Heart right ventricle (tissue), 16 donors: ENCODE measurements at regions not wholly inside any gene's neighbourhood (a gene's known extent, or its start where the extent isn't known, plus 50 kb on each side); places are given as distances from the start of the nearest gene placed in this dataset.

Experiments
- ATAC-seq, 8 donors: fragments of 200-7000 bp; cut with Tn5 transposase; one replicate each; pipeline ENCODE4 v1.9.1; 2020; ENCODE audit warnings: mild to moderate bottlenecking in 8 of 8, moderate library complexity in 8 of 8, moderate number of reproducible peaks in 1 of 8
- DNase-seq, 2 donors: peaks; one replicate each; pipeline ENCODE4 v3.0.0-alpha.2; 2020
- H3K27ac ChIP-seq, 10 donors: fragments of 200-600 bp; sonication (generic) in 2 of 10; one replicate each; pipeline versions ENCODE4 v1.5.0 to v1.8.0; 2020 to 2022; ENCODE audit warnings: mild to moderate bottlenecking in 3 of 10
- H3K27me3 ChIP-seq, 7 donors: fragments of 200-600 bp; one replicate each; pipeline ENCODE4 v1.8.0; 2021 to 2022; ENCODE audit warnings: mild to moderate bottlenecking in 2 of 7
- H3K36me3 ChIP-seq, 9 donors: fragments of 200-600 bp; sonication (generic) in 1 of 9; one replicate each; pipeline versions ENCODE4 v1.5.0 to v1.8.0; 2020 to 2022; ENCODE audit warnings: mild to moderate bottlenecking in 2 of 9
- H3K4me1 ChIP-seq, 9 donors: fragments of 200-600 bp; sonication (generic) in 1 of 9; one replicate each; pipeline versions ENCODE4 v1.5.0 to v1.8.0; 2020 to 2022; ENCODE audit warnings: mild to moderate bottlenecking in 4 of 9
- H3K4me3 ChIP-seq, 10 donors: fragments of 200-600 bp; sonication (generic) in 2 of 10; one replicate each; pipeline versions ENCODE4 v1.5.0 to v1.8.0; 2020 to 2022; ENCODE audit warnings: mild to moderate bottlenecking in 7 of 10, moderate library complexity in 2 of 10
- H3K9me3 ChIP-seq, 11 donors: fragments of 200-600 bp in 10 of 11; sonication (generic) in 2 of 11; one replicate each; pipeline versions ENCODE4 v1.5.0 to v1.8.0; 2013 to 2022; ENCODE audit warnings: mild to moderate bottlenecking in 2 of 11, control low read depth in 1 of 11, moderate library complexity in 1 of 11
- WGBS, 2 donors: extraction: QIAGEN DNeasy Blood & Tissue Kit; methylation state at CpG; one replicate each; pipeline ENCODE4 v1.1.7; 2013; ENCODE audit warnings: inconsistent platforms in 1 of 2; 5-methylcytosine and 5-hydroxymethylcytosine counted together
- intact Hi-C, 10 donors: fragments of 100-400 bp; cut with DNase I; formaldehyde crosslinking; loops; one replicate each; pipeline versions ENCODE4 v1.11.1 to v1.14.2; 2022
- TF ChIP-seq, protein P1 (sequence below), 9 donors: fragments of 200-600 bp; sonication (generic) in 2 of 9; IDR thresholded peaks; one replicate each; pipeline versions ENCODE4 v1.5.0 to v1.8.0; 2021 to 2022; ENCODE audit warnings: antibody characterized with exemption in 9 of 9, mild to moderate bottlenecking in 5 of 9, moderate library complexity in 1 of 9
- donor health status: Arrhythmogenic right ventricular cardiomyopathy.
- donor health status: ischemic (EF 13 %, LVEDD 7.1; RV severe dilation, severe dysfunction).
- donor health status: healthy with polysubstance abuse.
- donor health status: DM: no; HTN: yes; CAD: no.
- donor health status: DM: no; HTN: no; CAD: no.
- donor health status: ischemic (EF 25% LVEDD 6.9; RV normal size, moderate dysfunction).
- donor health status: ischemic (EF 25% LVEDD 5.7; RV mildly dilated, moderate dysfunction).
- donor health status: healthy.
- donor health status: DM: yes; HTN: yes; CAD: no.
- donor health status: Ischemic cardiomyopathy.
- donor health status: ischemic (EF 35%, LVEDD 5.7; RV mildly dilated, moderate dysfunction).
- donor health status: nonischemic (EF 11% LVEDD 7.7; RV severe dilation, severe dysfunction).
- donor health status: DM: yes; HTN: yes; CAD: no.
- donor health status: PGD.
- donor health status: ischemic (EF 29% LVEDD 5.4; RV normal size, mild dysfunction).
- donor health status: nonischemic (EF 23%, LVEDD 6.1; RV moderate dilation, normal function).

DNA sequence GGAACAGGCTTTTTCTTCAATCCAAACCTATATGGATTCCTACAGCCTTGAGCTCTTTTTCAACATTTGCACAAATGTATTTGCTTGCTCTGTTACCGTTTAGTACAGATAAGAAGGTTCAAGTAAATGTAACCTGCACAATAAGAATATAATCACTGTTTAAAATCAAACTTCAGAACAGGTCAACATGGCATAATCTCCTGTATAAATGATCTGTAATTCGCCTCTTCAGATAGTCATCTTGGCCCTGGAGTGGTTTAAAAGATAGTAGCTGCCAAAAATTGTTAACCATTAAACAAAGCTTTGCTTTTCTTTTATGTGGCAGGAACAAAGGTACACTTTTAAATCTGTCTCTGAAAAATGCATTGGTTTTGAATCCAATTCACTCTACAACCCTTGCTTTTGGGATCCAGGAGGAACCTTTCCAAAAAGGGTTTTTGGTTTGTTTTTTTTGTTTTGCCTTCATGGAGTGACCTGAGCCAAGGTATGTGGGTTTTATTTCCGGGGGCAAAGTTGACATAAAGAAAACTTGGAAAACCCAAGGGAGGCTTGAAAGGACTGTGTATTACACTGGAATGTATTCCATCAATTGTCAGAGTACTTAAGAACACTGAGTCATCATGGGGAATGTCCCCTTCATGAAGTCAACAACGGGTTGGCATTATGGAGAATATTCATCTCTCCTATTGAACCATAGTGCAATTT lies 210.4 kb upstream of the HCCS start:
- H3K36me3 ChIP-seq, result no peaks in the 10 kb centered on the region
- no peak overlapping the region for H3K4me3 ChIP-seq
- no peaks in the 10 kb centered on the region for H3K27me3 ChIP-seq
- WGBS, 2 donors, result 60 to 72% methylated on average over 4 of the region's 4 CpGs
- H3K4me1 ChIP-seq, result no peaks in the 10 kb centered on the region
- H3K27ac ChIP-seq, result no peak overlapping the region
- intact Hi-C loops, result no loop called here
- no peak for ATAC-seq
- DNase-seq, result no peak
- TF ChIP-seq, protein P1, sequence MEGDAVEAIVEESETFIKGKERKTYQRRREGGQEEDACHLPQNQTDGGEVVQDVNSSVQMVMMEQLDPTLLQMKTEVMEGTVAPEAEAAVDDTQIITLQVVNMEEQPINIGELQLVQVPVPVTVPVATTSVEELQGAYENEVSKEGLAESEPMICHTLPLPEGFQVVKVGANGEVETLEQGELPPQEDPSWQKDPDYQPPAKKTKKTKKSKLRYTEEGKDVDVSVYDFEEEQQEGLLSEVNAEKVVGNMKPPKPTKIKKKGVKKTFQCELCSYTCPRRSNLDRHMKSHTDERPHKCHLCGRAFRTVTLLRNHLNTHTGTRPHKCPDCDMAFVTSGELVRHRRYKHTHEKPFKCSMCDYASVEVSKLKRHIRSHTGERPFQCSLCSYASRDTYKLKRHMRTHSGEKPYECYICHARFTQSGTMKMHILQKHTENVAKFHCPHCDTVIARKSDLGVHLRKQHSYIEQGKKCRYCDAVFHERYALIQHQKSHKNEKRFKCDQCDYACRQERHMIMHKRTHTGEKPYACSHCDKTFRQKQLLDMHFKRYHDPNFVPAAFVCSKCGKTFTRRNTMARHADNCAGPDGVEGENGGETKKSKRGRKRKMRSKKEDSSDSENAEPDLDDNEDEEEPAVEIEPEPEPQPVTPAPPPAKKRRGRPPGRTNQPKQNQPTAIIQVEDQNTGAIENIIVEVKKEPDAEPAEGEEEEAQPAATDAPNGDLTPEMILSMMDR (IDR thresholded peaks at IDR 0.05), result no peak
- H3K9me3 ChIP-seq, result peaks cover 0 to 16% (median 0%) of the 10 kb centered on the region in 11 donors

- Histone ChIP-seq H3K9me3 (peaks cover 0 to 22% (median 0%) of the 10 kb centered on the region in 11 donors), H3K27me3 (no peaks in the 10 kb centered on the region), H3K36me3 (no peaks in the 10 kb centered on the region), H3K27ac (no peak overlapping the region), H3K4me1 (no peaks in the 10 kb centered on the region), H3K4me3 (no peak overlapping the region)
- 90 to 98% methylated on average over 1 of the region's 1 CpG for WGBS, 2 donors
- DNase-seq (no peak), ATAC-seq (no peak)
- TF ChIP-seq, protein P1 (IDR thresholded peaks at IDR 0.05), result no peak
- intact Hi-C loops, result no loop called here
Measured at GRCh38 chrX:10901290-10901633, 209.9 kb upstream of the HCCS start.

- DNase-seq (no peak), ATAC-seq (no peak)
- H3K27me3 ChIP-seq, result no peaks in the 10 kb centered on the region
- TF ChIP-seq, protein P1 (IDR thresholded peaks at IDR 0.05), result no peak
- no peaks in the 10 kb centered on the region for H3K4me1 ChIP-seq
- no peak overlapping the region for H3K4me3 ChIP-seq
- H3K27ac ChIP-seq, result no peak overlapping the region
- WGBS, 2 donors, result 91 to 98% methylated on average over 2 of the region's 2 CpGs
- intact Hi-C loops, result no loop called here
- H3K36me3 ChIP-seq, result no peaks in the 10 kb centered on the region
- peaks cover 0 to 24% (median 2%) of the 10 kb centered on the region in 11 donors for H3K9me3 ChIP-seq
Measured at GRCh38 chrX:10902001-10902400, 209.1 kb upstream of the HCCS start.

DNA sequence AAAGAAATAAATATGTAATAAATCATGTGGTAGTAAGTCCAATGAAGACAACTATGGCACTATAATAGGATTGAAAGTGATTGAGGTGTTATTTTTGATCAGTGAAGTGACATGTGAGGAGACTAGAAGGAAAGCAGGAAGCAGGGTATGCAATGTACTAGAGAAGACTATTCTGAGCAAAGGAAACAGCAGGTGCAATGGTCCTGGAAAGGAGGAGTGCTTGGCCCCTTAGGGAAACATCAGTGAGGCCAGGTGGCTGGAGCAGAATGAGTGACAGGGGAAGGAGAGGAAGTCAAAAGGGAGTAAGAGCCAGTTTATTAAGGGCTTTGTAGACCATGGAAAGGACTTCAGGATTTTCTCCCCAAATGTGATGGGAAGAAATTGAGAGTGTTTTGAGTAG lies 207.6 kb upstream of the HCCS start:
- Histone ChIP-seq H3K27ac (no peak overlapping the region), H3K4me3 (no peak overlapping the region), H3K9me3 (peaks cover 0 to 13% (median 4%) of the 10 kb centered on the region in 11 donors), H3K4me1 (no peaks in the 10 kb centered on the region), H3K27me3 (no peaks in the 10 kb centered on the region), H3K36me3 (no peaks in the 10 kb centered on the region)
- no peak for ATAC-seq
- no peak for DNase-seq
- TF ChIP-seq, protein P1 (IDR thresholded peaks at IDR 0.05), result no peak
- intact Hi-C loops, result no loop called here
